DOHH2 (cell line): ENCODE measurements at regions not wholly inside any gene's neighbourhood (a gene's known extent, or its start where the extent isn't known, plus 50 kb on each side); places are given as distances from the start of the nearest gene placed in this dataset.

Source experiments
- CTCF ChIP-seq: fragments of 200-600 bp; sonication (generic); IDR thresholded peaks from one replicate; pipeline ENCODE4 v1.5.1; 2014; ENCODE audit warnings: antibody characterized with exemption, mild to moderate bottlenecking, low read depth, low read length; ENCODE audit not compliant: poor library complexity, severe bottlenecking
- EZH2phosphoT487 ChIP-seq: fragments of 200-600 bp; sonication (generic); IDR thresholded peaks from 2 replicates; pipeline ENCODE4 v1.6.1; 2017; ENCODE audit warnings: borderline replicate concordance, mild to moderate bottlenecking, antibody characterized with exemption, low read length, moderate library complexity, mixed read lengths

- TF ChIP-seq CTCF: no peak
- no peak for TF ChIP-seq EZH2phosphoT487
These were observed 651.0 kb upstream of the ARPP21 start for GRCh38 chr3:34988296-34988695.
